ENCODE measurements at regions not wholly inside any gene's neighbourhood (a gene's known extent, or its start where the extent isn't known, plus 50 kb on each side); places are given as distances from the start of the nearest gene placed in this dataset.
A peak's percentile ranks its signal among the peaks of the same experiment; 100 is the strongest.

DNA sequence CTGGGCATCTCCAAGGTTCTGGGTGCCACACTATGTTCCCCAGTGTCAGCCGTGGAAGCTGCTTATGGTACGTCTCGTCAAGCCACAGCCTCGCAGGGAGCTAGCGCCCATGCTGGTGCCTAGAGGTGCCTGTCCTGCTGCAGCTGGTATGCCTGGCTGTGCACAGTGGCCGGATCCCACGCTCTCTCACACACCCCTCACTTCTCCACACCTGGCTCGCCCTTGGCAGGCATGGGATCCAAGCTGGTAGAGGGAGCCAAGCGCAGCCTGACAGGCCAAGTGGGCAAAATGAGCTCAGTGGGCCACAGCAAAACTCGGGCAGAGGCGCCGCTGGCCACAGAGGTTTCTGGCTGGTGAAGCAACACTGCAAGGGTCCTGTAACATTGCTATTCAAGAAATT lies 156.1 kb upstream of the RBMS1 start:
- no peak for DNase-seq
- Histone ChIP-seq H3K4me3 (ENCODE audit: insufficient read depth, low read depth, low read length, poor library complexity, severe bottlenecking) (no peak overlapping the region), H3K4me1 (ENCODE audit: control insufficient read depth, insufficient read depth, low read length, poor library complexity, severe bottlenecking) (peaks cover 12% of the 10 kb centered on the region), H3K36me3 (ENCODE audit: control insufficient read depth, insufficient read depth, low read length) (no peaks in the 10 kb centered on the region), H3K9me3 (ENCODE audit: control insufficient read depth, low read length) (no peaks in the 10 kb centered on the region), H3K27ac (ENCODE audit: insufficient read depth, low read length, poor library complexity, severe bottlenecking) (no peak overlapping the region), H3K27me3 (replicated peaks; ENCODE audit: control insufficient read depth, insufficient read depth, low read length, poor library complexity, severe bottlenecking) (no peaks in the 10 kb centered on the region)

DNA sequence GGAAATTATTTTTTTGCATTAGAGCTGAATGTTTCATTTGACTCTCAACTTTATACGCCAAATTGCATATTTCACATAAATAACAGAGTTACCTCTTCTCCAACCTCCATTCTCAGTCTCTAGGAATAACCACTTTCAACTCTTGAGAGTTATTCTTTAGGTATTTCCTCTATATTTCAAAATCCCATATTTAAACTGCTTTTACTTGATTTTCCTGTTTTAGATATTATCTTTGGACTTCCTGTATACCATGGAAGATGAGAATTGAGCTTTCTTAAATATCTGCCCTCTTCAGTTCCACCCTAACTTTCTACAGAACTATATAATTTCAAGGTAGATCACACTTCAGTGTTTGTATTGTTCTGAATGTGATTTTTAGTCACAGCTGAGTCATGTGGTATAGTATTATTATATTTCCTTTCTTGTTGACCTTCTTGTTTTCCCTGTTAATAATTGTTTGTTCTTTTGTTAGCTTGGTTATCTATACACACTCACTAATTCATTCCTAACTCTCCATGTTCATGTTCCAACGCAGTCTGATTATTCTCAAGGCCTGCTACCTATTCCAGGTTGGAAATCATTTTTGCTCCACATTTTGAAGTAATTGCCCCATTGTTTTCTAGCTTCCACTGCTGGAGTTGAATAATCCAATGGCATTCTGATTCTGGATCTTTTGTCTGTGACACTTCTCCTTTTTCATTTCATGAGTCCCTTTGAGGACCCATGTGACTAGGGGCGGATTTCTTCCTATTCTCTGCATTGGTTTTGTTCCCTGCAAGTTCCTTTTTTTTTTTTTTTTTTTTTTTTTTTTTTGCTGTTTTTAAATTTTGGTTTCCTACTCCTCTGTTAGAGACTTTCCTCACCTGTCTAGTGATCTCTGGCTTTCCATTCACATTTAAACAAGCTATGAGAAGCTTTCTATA lies 156.8 kb upstream of the RBMS1 start:
- DNase-seq = no peak
- no peaks in the 10 kb centered on the region for H3K36me3 ChIP-seq (ENCODE audit: control insufficient read depth, insufficient read depth, low read length)
- no peaks in the 10 kb centered on the region for H3K9me3 ChIP-seq (ENCODE audit: control insufficient read depth, low read length)
- peaks cover 12% of the 10 kb centered on the region for H3K4me1 ChIP-seq (ENCODE audit: control insufficient read depth, insufficient read depth, low read length, poor library complexity, severe bottlenecking)
- no peak overlapping the region for H3K27ac ChIP-seq (ENCODE audit: insufficient read depth, low read length, poor library complexity, severe bottlenecking)
- H3K27me3 ChIP-seq (replicated peaks; ENCODE audit: control insufficient read depth, insufficient read depth, low read length, poor library complexity, severe bottlenecking) = no peaks in the 10 kb centered on the region
- H3K4me3 ChIP-seq (ENCODE audit: insufficient read depth, low read depth, low read length, poor library complexity, severe bottlenecking) = no peak overlapping the region

DNA sequence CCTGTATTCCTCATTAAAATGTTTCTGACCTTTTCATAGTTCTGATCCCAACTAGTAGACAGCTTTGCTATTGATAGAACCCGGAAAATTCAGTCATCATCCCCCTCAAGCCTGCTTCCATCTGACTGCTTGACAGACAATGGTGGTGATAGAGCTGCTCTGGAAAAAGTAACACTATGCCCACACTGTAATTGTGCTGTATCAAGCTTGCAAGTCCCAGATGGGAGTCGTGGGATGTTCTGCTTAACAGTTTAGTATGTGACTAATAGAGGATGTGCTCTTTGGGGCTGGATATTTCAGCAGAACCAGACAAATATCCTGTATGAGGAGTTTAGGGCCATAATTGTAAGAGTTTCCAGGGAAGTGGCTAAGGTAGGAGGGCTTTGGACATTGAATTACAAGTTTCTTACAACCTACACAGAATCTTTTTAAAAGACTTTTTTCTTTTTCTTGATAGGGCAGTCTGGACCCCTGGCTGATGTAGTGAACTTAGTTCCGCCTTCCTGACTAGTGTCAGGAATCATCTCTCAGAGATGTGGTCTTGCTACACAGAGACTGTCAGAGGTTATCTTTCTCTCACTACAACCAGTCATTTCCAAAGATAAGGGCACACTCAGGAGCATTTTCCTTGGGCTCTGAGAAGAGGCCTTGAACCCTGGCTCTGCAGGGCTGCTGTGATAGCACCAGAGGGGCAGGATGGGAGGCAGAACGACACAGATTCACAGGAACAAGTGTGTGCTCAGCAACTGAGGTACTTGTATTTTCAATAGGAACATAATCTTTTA lies 158.0 kb upstream of the RBMS1 start:
- H3K36me3 ChIP-seq (ENCODE audit: control insufficient read depth, insufficient read depth, low read length) = no peaks in the 10 kb centered on the region
- H3K4me1 ChIP-seq (ENCODE audit: control insufficient read depth, insufficient read depth, low read length, poor library complexity, severe bottlenecking) = peaks cover 12% of the 10 kb centered on the region
- H3K9me3 ChIP-seq (ENCODE audit: control insufficient read depth, low read length) = no peaks in the 10 kb centered on the region
- H3K27me3 ChIP-seq (replicated peaks; ENCODE audit: control insufficient read depth, insufficient read depth, low read length, poor library complexity, severe bottlenecking) = no peaks in the 10 kb centered on the region
- H3K27ac ChIP-seq (ENCODE audit: insufficient read depth, low read length, poor library complexity, severe bottlenecking) = peak overlapping the region; percentile 1
- no peak overlapping the region for H3K4me3 ChIP-seq (ENCODE audit: insufficient read depth, low read depth, low read length, poor library complexity, severe bottlenecking)
- DNase-seq = no peak

DNA sequence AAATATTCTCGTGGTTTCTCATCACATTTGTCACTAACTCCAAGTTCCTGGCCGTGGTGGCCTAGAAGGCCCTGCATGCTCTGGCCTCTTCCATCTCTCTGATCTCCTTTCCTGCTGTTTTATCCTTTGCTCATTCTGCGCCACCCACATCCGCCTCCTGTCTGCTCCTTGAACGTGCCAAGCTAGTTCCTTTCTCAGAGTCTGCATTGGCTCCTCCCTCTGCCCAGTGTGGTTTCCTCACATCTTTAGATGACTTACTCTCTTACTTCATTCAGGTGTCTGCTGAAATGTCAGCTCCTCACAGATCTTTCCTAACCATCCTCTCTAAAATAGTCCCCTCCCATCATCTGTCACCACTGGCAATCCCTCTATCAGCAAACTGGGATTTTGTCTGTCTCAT lies 158.6 kb upstream of the RBMS1 start:
- peak; percentile 15 to 51 (median 33) for DNase-seq
- H3K27ac ChIP-seq (ENCODE audit: insufficient read depth, low read length, poor library complexity, severe bottlenecking) = peak overlapping the region; percentile 1
- H3K36me3 ChIP-seq (ENCODE audit: control insufficient read depth, insufficient read depth, low read length) = no peaks in the 10 kb centered on the region
- H3K27me3 ChIP-seq (replicated peaks; ENCODE audit: control insufficient read depth, insufficient read depth, low read length, poor library complexity, severe bottlenecking) = no peaks in the 10 kb centered on the region
- H3K4me3 ChIP-seq (ENCODE audit: insufficient read depth, low read depth, low read length, poor library complexity, severe bottlenecking) = no peak overlapping the region
- peaks cover 12% of the 10 kb centered on the region for H3K4me1 ChIP-seq (ENCODE audit: control insufficient read depth, insufficient read depth, low read length, poor library complexity, severe bottlenecking)
- H3K9me3 ChIP-seq (ENCODE audit: control insufficient read depth, low read length) = no peaks in the 10 kb centered on the region

DNA sequence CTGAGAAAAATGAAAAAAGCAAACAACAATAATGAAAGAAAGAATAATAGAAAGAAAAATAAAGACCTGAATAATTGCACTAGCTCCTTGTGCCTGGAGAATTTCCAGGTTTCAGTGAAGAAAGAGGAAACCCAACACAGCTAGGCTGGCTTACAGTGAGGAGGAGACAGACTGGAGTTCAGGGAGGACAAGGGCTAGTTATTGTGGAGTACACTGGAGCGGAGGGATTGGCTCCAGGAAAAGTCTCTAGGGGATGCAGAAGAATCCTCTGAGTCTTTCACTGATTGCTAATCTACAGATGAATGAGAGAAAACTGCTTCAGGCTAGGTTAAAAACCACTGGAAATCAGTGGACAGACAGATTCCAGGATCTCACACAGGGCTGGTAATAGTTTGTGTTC lies 163.6 kb upstream of the RBMS1 start:
- H3K9me3 ChIP-seq (ENCODE audit: control insufficient read depth, low read length) = no peaks in the 10 kb centered on the region
- H3K27ac ChIP-seq (ENCODE audit: insufficient read depth, low read length, poor library complexity, severe bottlenecking) = no peak overlapping the region
- peaks cover 7% of the 10 kb centered on the region for H3K4me1 ChIP-seq (ENCODE audit: control insufficient read depth, insufficient read depth, low read length, poor library complexity, severe bottlenecking)
- H3K27me3 ChIP-seq (replicated peaks; ENCODE audit: control insufficient read depth, insufficient read depth, low read length, poor library complexity, severe bottlenecking) = no peaks in the 10 kb centered on the region
- H3K4me3 ChIP-seq (ENCODE audit: insufficient read depth, low read depth, low read length, poor library complexity, severe bottlenecking) = no peak overlapping the region
- H3K36me3 ChIP-seq (ENCODE audit: control insufficient read depth, insufficient read depth, low read length) = no peaks in the 10 kb centered on the region
- no peak for DNase-seq

DNA sequence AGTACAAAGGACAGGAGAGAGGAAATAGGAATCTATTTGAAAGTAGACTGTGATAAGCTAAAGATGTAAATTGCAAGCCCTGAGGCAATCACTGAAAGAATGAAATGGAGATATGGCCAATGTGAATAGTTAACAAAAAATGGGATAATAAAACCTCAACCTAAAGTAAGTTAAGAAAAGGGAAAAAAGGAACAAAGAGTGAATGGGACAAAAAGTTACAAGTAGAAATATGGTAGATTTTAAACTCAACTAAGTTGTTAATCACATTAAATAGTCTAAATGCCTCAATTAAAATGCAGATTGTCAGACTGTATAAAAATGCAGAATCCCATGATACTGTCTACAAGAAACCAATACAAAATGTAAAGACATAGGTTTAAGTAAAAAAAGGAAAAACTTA lies 165.2 kb upstream of the RBMS1 start:
- no peaks in the 10 kb centered on the region for H3K4me1 ChIP-seq (ENCODE audit: control insufficient read depth, insufficient read depth, low read length, poor library complexity, severe bottlenecking)
- H3K27ac ChIP-seq (ENCODE audit: insufficient read depth, low read length, poor library complexity, severe bottlenecking) = no peak overlapping the region
- H3K4me3 ChIP-seq (ENCODE audit: insufficient read depth, low read depth, low read length, poor library complexity, severe bottlenecking) = no peak overlapping the region
- no peaks in the 10 kb centered on the region for H3K36me3 ChIP-seq (ENCODE audit: control insufficient read depth, insufficient read depth, low read length)
- no peaks in the 10 kb centered on the region for H3K27me3 ChIP-seq (replicated peaks; ENCODE audit: control insufficient read depth, insufficient read depth, low read length, poor library complexity, severe bottlenecking)
- H3K9me3 ChIP-seq (ENCODE audit: control insufficient read depth, low read length) = no peaks in the 10 kb centered on the region
- DNase-seq = no peak

DNA sequence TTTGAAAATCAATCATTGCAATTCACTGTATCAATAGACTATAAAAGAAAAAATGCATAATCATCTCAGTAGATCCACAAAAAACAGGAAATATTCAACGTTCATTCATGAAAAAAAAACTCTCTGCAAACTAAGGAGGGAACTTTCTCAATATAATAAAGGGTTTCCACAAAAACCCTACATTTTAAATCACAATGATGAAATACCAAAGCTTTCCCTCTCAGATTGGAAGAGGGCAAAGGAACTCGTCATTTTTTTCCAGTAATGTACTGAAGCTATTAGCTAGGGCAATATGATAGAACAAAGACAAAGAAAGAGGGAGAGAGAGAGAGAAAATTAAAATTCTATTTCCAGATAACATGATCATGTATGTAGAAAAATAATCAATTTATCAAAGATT lies 167.1 kb upstream of the RBMS1 start:
- no peaks in the 10 kb centered on the region for H3K4me1 ChIP-seq (ENCODE audit: control insufficient read depth, insufficient read depth, low read length, poor library complexity, severe bottlenecking)
- H3K9me3 ChIP-seq (ENCODE audit: control insufficient read depth, low read length) = no peaks in the 10 kb centered on the region
- H3K4me3 ChIP-seq (ENCODE audit: insufficient read depth, low read depth, low read length, poor library complexity, severe bottlenecking) = no peak overlapping the region
- no peaks in the 10 kb centered on the region for H3K27me3 ChIP-seq (replicated peaks; ENCODE audit: control insufficient read depth, insufficient read depth, low read length, poor library complexity, severe bottlenecking)
- no peaks in the 10 kb centered on the region for H3K36me3 ChIP-seq (ENCODE audit: control insufficient read depth, insufficient read depth, low read length)
- no peak for DNase-seq
- H3K27ac ChIP-seq (ENCODE audit: insufficient read depth, low read length, poor library complexity, severe bottlenecking) = no peak overlapping the region

DNA sequence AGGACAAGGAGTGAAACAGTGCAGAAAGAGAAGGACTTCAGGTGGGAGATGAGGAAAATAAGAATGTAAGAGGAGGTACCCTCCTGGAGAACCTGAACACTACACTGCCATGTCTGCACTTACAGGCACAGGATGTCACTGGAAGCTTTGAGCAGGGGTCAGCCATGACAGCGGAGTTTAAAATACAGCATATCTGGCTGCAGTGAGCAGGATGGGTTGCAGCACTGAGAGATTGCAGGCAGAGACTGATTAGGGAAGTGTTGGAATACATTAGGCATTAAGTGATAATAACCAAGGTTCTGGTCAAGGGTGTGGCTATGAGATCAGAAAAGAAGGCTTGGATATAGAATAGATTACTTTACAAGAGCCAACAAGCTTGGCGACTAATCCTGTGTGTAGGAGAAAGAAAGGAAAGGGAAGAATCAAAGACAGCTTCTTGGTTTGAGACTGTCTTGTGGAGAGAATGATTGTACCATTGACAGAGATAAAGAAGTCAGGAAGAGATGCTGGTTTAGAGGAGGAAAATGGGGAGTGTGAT lies 171.1 kb upstream of the RBMS1 start:
- DNase-seq = no peak

DNA sequence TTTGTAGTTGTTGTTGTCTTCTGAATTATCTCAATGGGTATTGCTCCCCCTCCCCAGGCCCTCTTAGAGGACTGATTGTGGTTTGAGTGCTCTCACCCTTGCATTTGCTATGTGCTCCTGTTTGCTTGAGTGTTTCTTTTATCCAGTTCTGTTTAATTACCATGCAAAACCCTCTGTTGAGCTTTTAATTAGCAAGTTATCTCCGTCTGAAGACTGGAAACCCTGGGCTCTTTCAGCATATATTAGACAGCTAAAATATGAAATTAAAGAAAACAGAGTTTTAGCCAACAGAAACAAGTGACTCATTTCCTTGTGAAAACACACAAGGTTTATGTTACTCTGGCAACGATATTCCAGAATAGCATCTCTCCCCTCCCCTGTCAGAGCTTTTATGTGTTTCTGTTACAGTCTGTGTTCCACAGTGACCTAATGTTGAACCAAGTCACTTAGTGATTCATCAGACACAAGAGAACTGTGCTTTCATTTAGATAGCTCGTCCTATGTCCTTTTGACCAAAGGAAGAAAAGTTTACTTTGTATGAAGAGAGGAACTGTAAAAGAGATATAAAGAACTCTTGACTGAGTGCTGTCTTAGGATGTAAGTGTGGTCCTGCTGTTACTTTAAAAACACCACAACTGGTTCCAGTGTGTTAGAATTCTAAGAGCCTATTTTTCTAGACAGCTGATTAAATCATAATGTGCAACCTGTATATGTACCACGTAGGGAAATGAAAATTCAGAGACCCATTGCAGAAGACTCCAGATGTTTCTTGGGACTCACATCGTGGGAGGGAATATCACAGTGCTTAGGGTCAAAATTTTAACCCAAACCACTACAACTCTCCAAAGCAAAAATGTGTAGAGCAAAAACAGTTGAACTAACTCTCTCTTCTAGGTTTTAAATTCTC lies 172.8 kb upstream of the RBMS1 start:
- no peak overlapping the region for H3K27ac ChIP-seq (ENCODE audit: insufficient read depth, low read length, poor library complexity, severe bottlenecking)
- H3K27me3 ChIP-seq (replicated peaks; ENCODE audit: control insufficient read depth, insufficient read depth, low read length, poor library complexity, severe bottlenecking) = no peaks in the 10 kb centered on the region
- H3K4me1 ChIP-seq (ENCODE audit: control insufficient read depth, insufficient read depth, low read length, poor library complexity, severe bottlenecking) = no peaks in the 10 kb centered on the region
- H3K9me3 ChIP-seq (ENCODE audit: control insufficient read depth, low read length) = no peaks in the 10 kb centered on the region
- DNase-seq = no peak
- H3K36me3 ChIP-seq (ENCODE audit: control insufficient read depth, insufficient read depth, low read length) = no peaks in the 10 kb centered on the region
- H3K4me3 ChIP-seq (ENCODE audit: insufficient read depth, low read depth, low read length, poor library complexity, severe bottlenecking) = no peak overlapping the region

More for the DNA sequence above, 171.1 kb upstream of the RBMS1 start:
- Histone ChIP-seq H3K27ac (ENCODE audit: insufficient read depth, low read length, poor library complexity, severe bottlenecking) (no peak overlapping the region), H3K4me1 (ENCODE audit: control insufficient read depth, insufficient read depth, low read length, poor library complexity, severe bottlenecking) (no peaks in the 10 kb centered on the region), H3K27me3 (replicated peaks; ENCODE audit: control insufficient read depth, insufficient read depth, low read length, poor library complexity, severe bottlenecking) (no peaks in the 10 kb centered on the region), H3K36me3 (ENCODE audit: control insufficient read depth, insufficient read depth, low read length) (no peaks in the 10 kb centered on the region), H3K4me3 (ENCODE audit: insufficient read depth, low read depth, low read length, poor library complexity, severe bottlenecking) (no peak overlapping the region), H3K9me3 (ENCODE audit: control insufficient read depth, low read length) (no peaks in the 10 kb centered on the region)

All from effector memory CD4-positive, alpha-beta T cell (primary cell).